ENCODE measurements at regions not wholly inside any gene's neighbourhood (a gene's known extent, or its start where the extent isn't known, plus 50 kb on each side); places are given as distances from the start of the nearest gene placed in this dataset.
"Not testable (repeated sequence)": the region's sequence is repeated elsewhere in the genome, so short reads cannot be mapped to it uniquely, and the experiment has no call there.

- WGBS (ENCODE audit: insufficient coverage, low lambda C conversion rate), result no CpG with 5 or more reads among the region's 1 CpG
Observed at GRCh38 chr1:95512925-95513324, 278.9 kb downstream of the RWDD3 start.

GRCh38 chr1:95517506-95517905 is 283.5 kb downstream of the RWDD3 start:
- WGBS (ENCODE audit: insufficient coverage, low lambda C conversion rate), result 86% methylated on average over 1 of the region's 1 CpG
- Histone ChIP-seq H3K27ac (ENCODE audit: low read length) (no peak overlapping the region), H3K9me3 (ENCODE audit: control insufficient read depth, low read depth, low read length) (no peaks in the 10 kb centered on the region), H3K4me3 (ENCODE audit: low read length) (no peak overlapping the region), H3K27me3 (ENCODE audit: control insufficient read depth, insufficient read depth, low read length) (no peaks in the 10 kb centered on the region), H3K4me1 (ENCODE audit: control insufficient read depth, insufficient read depth, low read length) (no peaks in the 10 kb centered on the region), H3K36me3 (ENCODE audit: control insufficient read depth, insufficient read depth, low read length) (no peaks in the 10 kb centered on the region)
- no peak for DNase-seq

More at GRCh38 chr1:95512925-95513324, 278.9 kb downstream of the RWDD3 start:
- no peak for DNase-seq
- H3K27me3 ChIP-seq (ENCODE audit: control insufficient read depth, insufficient read depth, low read length), result no peaks in the 10 kb centered on the region
- no peaks in the 10 kb centered on the region for H3K9me3 ChIP-seq (ENCODE audit: control insufficient read depth, low read depth, low read length)
- H3K27ac ChIP-seq (ENCODE audit: low read length), result no peak overlapping the region
- no peaks in the 10 kb centered on the region for H3K4me1 ChIP-seq (ENCODE audit: control insufficient read depth, insufficient read depth, low read length)
- no peak overlapping the region for H3K4me3 ChIP-seq (ENCODE audit: low read length)
- no peaks in the 10 kb centered on the region for H3K36me3 ChIP-seq (ENCODE audit: control insufficient read depth, insufficient read depth, low read length)

- Histone ChIP-seq H3K36me3 (ENCODE audit: control insufficient read depth, insufficient read depth, low read length) (no peaks in the 10 kb centered on the region), H3K4me3 (ENCODE audit: low read length) (no peak overlapping the region), H3K27me3 (ENCODE audit: control insufficient read depth, insufficient read depth, low read length) (no peaks in the 10 kb centered on the region), H3K9me3 (ENCODE audit: control insufficient read depth, low read depth, low read length) (no peaks in the 10 kb centered on the region), H3K27ac (ENCODE audit: low read length) (no peak overlapping the region), H3K4me1 (ENCODE audit: control insufficient read depth, insufficient read depth, low read length) (no peaks in the 10 kb centered on the region)
- WGBS (ENCODE audit: insufficient coverage, low lambda C conversion rate), result no CpG with 5 or more reads among the region's 1 CpG
- no peak for DNase-seq
Observed at GRCh38 chr1:95518310-95518709, 284.3 kb downstream of the RWDD3 start.

GRCh38 chr1:95520390-95520789 is 286.4 kb downstream of the RWDD3 start:
- Histone ChIP-seq H3K27ac (ENCODE audit: low read length) (no peak overlapping the region), H3K36me3 (ENCODE audit: control insufficient read depth, insufficient read depth, low read length) (no peaks in the 10 kb centered on the region), H3K27me3 (ENCODE audit: control insufficient read depth, insufficient read depth, low read length) (no peaks in the 10 kb centered on the region), H3K9me3 (ENCODE audit: control insufficient read depth, low read depth, low read length) (no peaks in the 10 kb centered on the region), H3K4me3 (ENCODE audit: low read length) (no peak overlapping the region), H3K4me1 (ENCODE audit: control insufficient read depth, insufficient read depth, low read length) (no peaks in the 10 kb centered on the region)
- 70% methylated on average over 2 of the region's 2 CpGs for WGBS (ENCODE audit: insufficient coverage, low lambda C conversion rate)
- DNase-seq, result no peak

GRCh38 chr1:95532335-95532734 is 298.3 kb downstream of the RWDD3 start:
- Histone ChIP-seq H3K4me3 (ENCODE audit: low read length) (no peak overlapping the region), H3K4me1 (ENCODE audit: control insufficient read depth, insufficient read depth, low read length) (no peaks in the 10 kb centered on the region), H3K9me3 (ENCODE audit: control insufficient read depth, low read depth, low read length) (no peaks in the 10 kb centered on the region), H3K27ac (ENCODE audit: low read length) (no peak overlapping the region), H3K27me3 (ENCODE audit: control insufficient read depth, insufficient read depth, low read length) (no peaks in the 10 kb centered on the region), H3K36me3 (ENCODE audit: control insufficient read depth, insufficient read depth, low read length) (no peaks in the 10 kb centered on the region)
- DNase-seq, result no peak
- WGBS (ENCODE audit: insufficient coverage, low lambda C conversion rate), result no CpG with 5 or more reads among the region's 1 CpG

GRCh38 chr1:95534985-95535384 is 301.0 kb downstream of the RWDD3 start:
- Histone ChIP-seq H3K27ac (ENCODE audit: low read length) (no peak overlapping the region), H3K4me1 (ENCODE audit: control insufficient read depth, insufficient read depth, low read length) (no peaks in the 10 kb centered on the region), H3K4me3 (ENCODE audit: low read length) (no peak overlapping the region), H3K9me3 (ENCODE audit: control insufficient read depth, low read depth, low read length) (no peaks in the 10 kb centered on the region), H3K27me3 (ENCODE audit: control insufficient read depth, insufficient read depth, low read length) (no peaks in the 10 kb centered on the region), H3K36me3 (ENCODE audit: control insufficient read depth, insufficient read depth, low read length) (no peaks in the 10 kb centered on the region)
- no CpG with 5 or more reads among the region's 5 CpGs for WGBS (ENCODE audit: insufficient coverage, low lambda C conversion rate)
- no peak for DNase-seq

- no peak overlapping the region for H3K27ac ChIP-seq (ENCODE audit: low read length)
- no peaks in the 10 kb centered on the region for H3K9me3 ChIP-seq (ENCODE audit: control insufficient read depth, low read depth, low read length)
- no CpG with 5 or more reads among the region's 4 CpGs for WGBS (ENCODE audit: insufficient coverage, low lambda C conversion rate)
Observed at GRCh38 chr1:95535614-95536013, 301.6 kb downstream of the RWDD3 start.

GRCh38 chr1:95536501-95536900 is 302.5 kb downstream of the RWDD3 start:
- Histone ChIP-seq H3K4me1 (ENCODE audit: control insufficient read depth, insufficient read depth, low read length) (no peaks in the 10 kb centered on the region), H3K27ac (ENCODE audit: low read length) (no peak overlapping the region), H3K9me3 (ENCODE audit: control insufficient read depth, low read depth, low read length) (no peaks in the 10 kb centered on the region), H3K27me3 (ENCODE audit: control insufficient read depth, insufficient read depth, low read length) (no peaks in the 10 kb centered on the region), H3K4me3 (ENCODE audit: low read length) (no peak overlapping the region), H3K36me3 (ENCODE audit: control insufficient read depth, insufficient read depth, low read length) (no peaks in the 10 kb centered on the region)
- no CpG with 5 or more reads among the region's 5 CpGs for WGBS (ENCODE audit: insufficient coverage, low lambda C conversion rate)
- no peak for DNase-seq

More at GRCh38 chr1:95535614-95536013, 301.6 kb downstream of the RWDD3 start:
- Histone ChIP-seq H3K36me3 (ENCODE audit: control insufficient read depth, insufficient read depth, low read length) (no peaks in the 10 kb centered on the region), H3K4me1 (ENCODE audit: control insufficient read depth, insufficient read depth, low read length) (no peaks in the 10 kb centered on the region), H3K27me3 (ENCODE audit: control insufficient read depth, insufficient read depth, low read length) (no peaks in the 10 kb centered on the region), H3K4me3 (ENCODE audit: low read length) (no peak overlapping the region)
- no peak for DNase-seq

GRCh38 chr1:95537176-95537575 is 303.2 kb downstream of the RWDD3 start:
- H3K27me3 ChIP-seq (ENCODE audit: control insufficient read depth, insufficient read depth, low read length), result no peaks in the 10 kb centered on the region
- H3K27ac ChIP-seq (ENCODE audit: low read length), result no peak overlapping the region
- DNase-seq, result no peak
- no peaks in the 10 kb centered on the region for H3K4me1 ChIP-seq (ENCODE audit: control insufficient read depth, insufficient read depth, low read length)
- H3K4me3 ChIP-seq (ENCODE audit: low read length), result no peak overlapping the region
- H3K36me3 ChIP-seq (ENCODE audit: control insufficient read depth, insufficient read depth, low read length), result no peaks in the 10 kb centered on the region
- H3K9me3 ChIP-seq (ENCODE audit: control insufficient read depth, low read depth, low read length), result no peaks in the 10 kb centered on the region
- WGBS (ENCODE audit: insufficient coverage, low lambda C conversion rate), result no CpG with 5 or more reads among the region's 3 CpGs

GRCh38 chr1:95538242-95538641 is 304.2 kb downstream of the RWDD3 start:
- not testable (repeated sequence) for DNase-seq; H3K4me1 ChIP-seq (ENCODE audit: control insufficient read depth, insufficient read depth, low read length); H3K36me3 ChIP-seq (ENCODE audit: control insufficient read depth, insufficient read depth, low read length); H3K9me3 ChIP-seq (ENCODE audit: control insufficient read depth, low read depth, low read length); H3K27ac ChIP-seq (ENCODE audit: low read length); H3K4me3 ChIP-seq (ENCODE audit: low read length); H3K27me3 ChIP-seq (ENCODE audit: control insufficient read depth, insufficient read depth, low read length)
- no CpG with 5 or more reads among the region's 7 CpGs for WGBS (ENCODE audit: insufficient coverage, low lambda C conversion rate)

GRCh38 chr1:95542936-95543335 is 308.9 kb downstream of the RWDD3 start:
- no peak for DNase-seq
- no peaks in the 10 kb centered on the region for H3K36me3 ChIP-seq (ENCODE audit: control insufficient read depth, insufficient read depth, low read length)
- H3K27ac ChIP-seq (ENCODE audit: low read length), result no peak overlapping the region
- H3K4me1 ChIP-seq (ENCODE audit: control insufficient read depth, insufficient read depth, low read length), result no peaks in the 10 kb centered on the region
- no peak overlapping the region for H3K4me3 ChIP-seq (ENCODE audit: low read length)
- no peaks in the 10 kb centered on the region for H3K27me3 ChIP-seq (ENCODE audit: control insufficient read depth, insufficient read depth, low read length)
- WGBS (ENCODE audit: insufficient coverage, low lambda C conversion rate), result no CpG with 5 or more reads among the region's 2 CpGs
- no peaks in the 10 kb centered on the region for H3K9me3 ChIP-seq (ENCODE audit: control insufficient read depth, low read depth, low read length)
